CD14-positive monocyte (primary cell): ENCODE measurements at regions not wholly inside any gene's neighbourhood (a gene's known extent, or its start where the extent isn't known, plus 50 kb on each side); places are given as distances from the start of the nearest gene placed in this dataset.
"Not testable (repeated sequence)": the region's sequence is repeated elsewhere in the genome, so short reads cannot be mapped to it uniquely, and the experiment has no call there.

Experiments used
- DNase-seq, 3 donors: peaks; one replicate each; pipeline ENCODE4 v3.0.0-alpha.2; 2011 to 2022
- H2AFZ ChIP-seq: 2 replicates; pipeline ENCODE4 v1.6.0; 2012; ENCODE audit warnings: mild to moderate bottlenecking, low read depth, low read length, inconsistent platforms; ENCODE audit not compliant: insufficient read depth, poor library complexity, severe bottlenecking
- H3K27ac ChIP-seq, 2 donors: 1 replicate in 1 of 2; 2 replicates in 1 of 2; pipeline ENCODE4 v1.5.1; 2012 to 2013; ENCODE audit warnings: low read length in 2 of 2, control low read depth in 1 of 2, inconsistent platforms in 1 of 2, low read depth in 1 of 2, mild to moderate bottlenecking in 1 of 2
- H3K27me3 ChIP-seq, 2 donors: one replicate each; pipeline versions ENCODE4 v1.6.0 to v1.6.1; 2011 to 2013; ENCODE audit warnings: low read length in 2 of 2; ENCODE audit not compliant: control insufficient read depth in 2 of 2, insufficient read depth in 2 of 2
- H3K36me3 ChIP-seq, 2 donors: replicated peaks in 1 of 2; 1 replicate in 1 of 2; 2 replicates in 1 of 2; pipeline versions ENCODE4 v1.5.1 to v1.6.1; 2012 to 2013; ENCODE audit warnings: low read length in 2 of 2, control low read depth in 1 of 2, inconsistent platforms in 1 of 2, mild to moderate bottlenecking in 1 of 2; ENCODE audit not compliant: insufficient read depth in 2 of 2, control insufficient read depth in 1 of 2
- H3K4me1 ChIP-seq, 2 donors: 1 replicate in 1 of 2; 2 replicates in 1 of 2; pipeline versions ENCODE4 v1.5.1 to v1.6.1; 2012 to 2013; ENCODE audit warnings: low read length in 2 of 2, control low read depth in 1 of 2, inconsistent platforms in 1 of 2, mild to moderate bottlenecking in 1 of 2, moderate library complexity in 1 of 2; ENCODE audit not compliant: insufficient read depth in 2 of 2, control insufficient read depth in 1 of 2
- H3K4me2 ChIP-seq: replicated peaks from 2 replicates; pipeline ENCODE3; 2012; ENCODE audit warnings: low read length, moderate library complexity, mild to moderate bottlenecking; ENCODE audit not compliant: poor library complexity, severe bottlenecking; ENCODE audit errors: extremely low read depth
- H3K4me3 ChIP-seq, 3 experiments: fragments of 200-600 bp in 1 of 3; sonication (generic) in 1 of 3; replicated peaks in 1 of 3; 1 replicate in 2 of 3; 2 replicates in 1 of 3; pipeline ENCODE4 v1.5.1; 2011 to 2013; ENCODE audit warnings: low read length in 3 of 3, mild to moderate bottlenecking in 3 of 3, control low read depth in 2 of 3, low read depth in 2 of 3, inconsistent platforms in 1 of 3, moderate library complexity in 1 of 3
- H3K79me2 ChIP-seq: 2 replicates; pipeline ENCODE4 v1.6.0; 2012; ENCODE audit warnings: mild to moderate bottlenecking, control low read depth, inconsistent platforms, low read length, moderate library complexity; ENCODE audit not compliant: insufficient read depth
- H3K9ac ChIP-seq: 2 replicates; pipeline ENCODE4 v1.6.0; 2017; ENCODE audit warnings: low read length, mild to moderate bottlenecking; ENCODE audit not compliant: insufficient read depth, poor library complexity, severe bottlenecking
- H3K9me3 ChIP-seq, 2 donors: replicated peaks in 1 of 2; 1 replicate in 1 of 2; 2 replicates in 1 of 2; pipeline versions ENCODE4 v1.5.1 to v1.6.1; 2012 to 2013; ENCODE audit warnings: low read length in 2 of 2, control low read depth in 1 of 2; ENCODE audit not compliant: control insufficient read depth in 1 of 2, insufficient read depth in 1 of 2
- H4K20me1 ChIP-seq: 2 replicates; pipeline ENCODE4 v1.6.0; 2012; ENCODE audit warnings: mild to moderate bottlenecking, low read length, control low read depth, moderate library complexity; ENCODE audit not compliant: insufficient read depth
- H3K27ac Mint-ChIP-seq, 7 donors: one replicate each; pipeline ENCODE4 v1.8.0; 2020; ENCODE audit warnings: mild to moderate bottlenecking in 7 of 7, mixed read lengths in 7 of 7, moderate library complexity in 6 of 7, inconsistent platforms in 2 of 7
- H3K27me3 Mint-ChIP-seq, 3 donors: one replicate each; pipeline ENCODE4 v1.8.0; 2021 to 2022; ENCODE audit warnings: low read depth in 3 of 3, mild to moderate bottlenecking in 3 of 3, mixed read lengths in 3 of 3, moderate library complexity in 3 of 3, inconsistent platforms in 1 of 3
- H3K36me3 Mint-ChIP-seq, 2 donors: one replicate each; pipeline ENCODE4 v1.8.0; 2020; ENCODE audit warnings: mixed read lengths in 2 of 2, inconsistent platforms in 1 of 2, mild to moderate bottlenecking in 1 of 2
- H3K4me1 Mint-ChIP-seq: one replicate; pipeline ENCODE4 v1.8.0; 2020; ENCODE audit warnings: mild to moderate bottlenecking, mixed read lengths
- H3K4me3 Mint-ChIP-seq, 2 donors: one replicate each; pipeline ENCODE4 v1.8.0; 2020; ENCODE audit warnings: mild to moderate bottlenecking in 2 of 2, mixed read lengths in 2 of 2, moderate library complexity in 1 of 2
- H3K9me3 Mint-ChIP-seq, 7 donors: one replicate each; pipeline ENCODE4 v1.8.0; 2020 to 2022; ENCODE audit warnings: mixed read lengths in 7 of 7, mild to moderate bottlenecking in 6 of 7, moderate library complexity in 6 of 7, inconsistent platforms in 2 of 7
- CTCF ChIP-seq: fragments of 200-600 bp; IDR thresholded peaks from one replicate; pipeline ENCODE4 v1.8.0; 2022; ENCODE audit warnings: antibody characterized with exemption, mild to moderate bottlenecking
- WGBS: methylation state at CpG from one replicate; pipeline ENCODE4 v1.1.5; 2013; ENCODE audit warnings: missing lambda C conversion rate; ENCODE audit not compliant: insufficient coverage; 5-methylcytosine and 5-hydroxymethylcytosine counted together
- intact Hi-C, 2 donors: fragments of 100-400 bp; cut with micrococcal nuclease; formaldehyde crosslinking; loops; one replicate each; pipeline versions ENCODE4 v1.15.0 to v1.15.1; 2023

GRCh38 chr2:31784868-31785267 lies 204.1 kb upstream of the SRD5A2 start:
- Mint-ChIP-seq H3K27me3 (peaks cover 5 to 7% (median 5%) of the 10 kb centered on the region in 3 donors), H3K9me3 (peaks cover 6 to 22% (median 18%) of the 10 kb centered on the region in 7 donors)
- TF ChIP-seq CTCF = no peak

GRCh38 chr2:31783446-31784091 lies 202.8 kb upstream of the SRD5A2 start:
- H3K4me2 ChIP-seq, H3K9ac ChIP-seq, H3K4me3 ChIP-seq, H3K27me3 ChIP-seq, H3K4me1 Mint-ChIP-seq, H3K36me3 ChIP-seq, H2AFZ ChIP-seq, H3K9me3 ChIP-seq, H3K4me3 Mint-ChIP-seq, H3K79me2 ChIP-seq, intact Hi-C loops, H4K20me1 ChIP-seq, H3K27ac Mint-ChIP-seq, H3K27me3 Mint-ChIP-seq, DNase-seq, H3K4me1 ChIP-seq, H3K36me3 Mint-ChIP-seq, H3K27ac ChIP-seq: not testable (repeated sequence)
- WGBS = 89% methylated on average over 6 of the region's 6 CpGs
- H3K9me3 Mint-ChIP-seq = peaks cover 8 to 22% (median 18%) of the 10 kb centered on the region in 7 donors

More at GRCh38 chr2:31784868-31785267, 204.1 kb upstream of the SRD5A2 start:
- Histone ChIP-seq H3K27ac (no peak overlapping the region), H3K4me1 (no peaks in the 10 kb centered on the region), H3K36me3 (no peaks in the 10 kb centered on the region), H3K9me3 (peaks cover 0 to 3% of the 10 kb centered on the region in 2 donors), H2AFZ (no peak overlapping the region), H3K79me2 (no peaks in the 10 kb centered on the region), H4K20me1 (no peaks in the 10 kb centered on the region), H3K4me3 (no peak overlapping the region), H3K9ac (no peak overlapping the region), H3K27me3 (peaks cover 0 to 2% of the 10 kb centered on the region in 2 donors), H3K4me2 (no peak overlapping the region)
- intact Hi-C loops = no loop called here
- DNase-seq = no peak
- H3K36me3 Mint-ChIP-seq = no peaks in the 10 kb centered on the region
- H3K4me1 Mint-ChIP-seq = no peaks in the 10 kb centered on the region
- no peak overlapping the region for H3K27ac Mint-ChIP-seq
- no peak overlapping the region for H3K4me3 Mint-ChIP-seq
